ENCODE measurements at regions not wholly inside any gene's neighbourhood (a gene's known extent, or its start where the extent isn't known, plus 50 kb on each side); places are given as distances from the start of the nearest gene placed in this dataset.

DNA sequence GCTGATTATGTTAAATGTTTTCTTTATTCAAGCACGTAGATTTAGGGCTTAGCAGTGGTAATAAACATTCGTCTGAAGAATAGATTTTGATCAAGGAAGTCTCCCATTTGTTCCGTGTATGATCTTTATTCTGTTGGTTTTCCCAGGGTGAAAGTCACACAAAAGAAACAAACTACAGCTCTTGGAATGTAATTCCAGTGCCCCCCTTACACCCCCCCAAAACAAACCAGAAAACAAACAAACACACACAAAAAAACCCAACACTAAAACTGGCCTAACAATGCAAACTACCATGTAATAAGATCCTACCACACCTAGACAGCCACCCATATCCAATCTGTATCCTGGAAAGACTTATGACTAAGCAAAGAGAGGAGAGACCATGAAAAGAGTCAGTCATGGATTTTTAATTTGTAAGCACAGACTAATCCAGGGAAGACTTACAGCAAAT lies 196.2 kb upstream of the ELL2 start:
- no peak for DNase-seq

DNA sequence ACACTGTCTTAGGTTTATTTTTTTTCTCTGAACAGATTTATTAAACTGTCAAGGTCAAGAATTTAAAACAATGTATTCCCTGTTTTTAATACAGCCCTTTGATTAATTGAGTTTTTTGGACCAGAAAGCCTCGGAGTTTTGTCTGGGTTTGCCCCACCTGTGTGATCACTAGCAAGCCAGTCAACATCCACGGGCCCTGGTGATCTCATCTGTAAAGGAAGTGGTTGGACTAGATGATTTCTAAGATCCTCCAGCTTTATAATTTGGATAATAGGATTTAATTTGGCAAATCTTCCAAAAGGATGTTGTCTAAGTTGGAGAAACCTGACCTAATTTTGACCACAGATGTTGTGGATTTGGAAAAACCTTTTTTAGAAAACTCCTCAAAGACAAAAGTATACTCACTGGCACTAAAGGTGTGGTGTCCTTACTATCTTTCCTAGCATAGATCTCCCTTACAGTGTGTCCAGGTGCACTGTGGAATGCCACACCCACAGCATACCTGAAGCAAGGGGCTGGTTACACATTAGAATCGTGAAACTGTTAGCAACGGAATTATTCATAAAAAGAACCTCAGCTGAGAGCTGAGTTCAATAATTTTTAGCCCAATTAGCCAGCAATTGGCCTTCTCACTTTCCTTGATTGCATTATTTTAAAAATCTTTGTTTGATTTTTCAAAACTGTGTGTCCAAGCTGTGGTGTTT lies 195.6 kb upstream of the ELL2 start:
- no peak for DNase-seq

DNA sequence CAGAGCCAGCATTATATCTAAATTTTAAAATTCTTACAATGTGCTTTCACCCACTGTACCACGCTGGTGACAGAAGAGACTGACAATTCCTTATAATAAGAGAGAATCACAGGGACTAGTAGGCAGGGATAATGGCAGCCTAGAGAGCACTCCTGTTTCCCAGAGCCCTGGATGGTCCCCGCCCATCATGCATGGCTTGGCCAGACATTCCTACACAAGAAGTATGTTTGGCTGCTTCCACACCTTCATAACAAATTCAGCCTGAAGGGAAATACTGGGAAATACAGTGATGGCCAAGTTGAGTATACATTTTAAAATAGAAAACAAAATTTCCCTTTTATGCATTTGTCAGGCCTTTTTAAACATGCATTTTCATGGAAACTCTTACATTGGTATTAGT lies 193.5 kb upstream of the ELL2 start:
- DNase-seq, result no peak

DNA sequence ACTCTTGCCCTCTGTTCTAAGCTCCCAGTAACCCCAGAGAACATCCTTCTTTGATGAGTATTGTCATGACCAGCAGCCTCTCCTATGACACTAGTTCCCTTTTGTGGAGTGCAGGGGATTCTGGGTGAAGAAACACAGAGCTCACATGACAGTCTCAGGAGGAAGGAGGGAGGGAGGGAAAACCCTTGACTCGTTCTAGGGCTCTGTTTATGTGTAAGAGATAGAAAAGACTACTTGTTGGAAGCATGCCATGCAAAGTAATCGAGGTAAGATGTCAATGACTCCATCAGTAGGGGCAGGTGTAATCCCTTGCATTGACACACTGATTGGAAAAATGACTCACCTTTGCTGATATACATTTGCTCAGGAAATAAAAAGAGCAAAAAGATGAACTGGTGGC lies 190.2 kb upstream of the ELL2 start:
- DNase-seq, result no peak

GRCh38 chr5:96150007-96150406 lies 188.4 kb upstream of the ELL2 start:
- no peak for DNase-seq

DNA sequence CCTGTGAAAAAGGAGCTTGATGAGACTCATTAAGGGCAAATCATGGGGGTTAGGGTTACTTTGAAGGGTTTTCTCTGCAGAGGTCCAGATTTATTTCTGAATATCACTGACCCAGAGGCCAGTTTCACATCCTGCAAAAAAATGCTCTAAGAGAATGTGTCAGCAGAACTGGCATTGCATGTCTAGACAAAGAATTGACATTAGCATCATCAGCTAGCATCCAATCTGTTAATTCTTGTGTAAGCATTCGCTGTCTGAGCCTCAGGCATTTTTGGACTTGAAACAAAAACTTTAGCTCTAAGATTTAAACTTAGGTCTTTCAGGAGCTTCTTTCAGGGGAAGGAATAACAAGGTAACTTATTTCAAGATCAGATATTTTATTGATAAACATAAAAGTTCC lies 187.9 kb upstream of the ELL2 start:
- DNase-seq, result no peak

DNA sequence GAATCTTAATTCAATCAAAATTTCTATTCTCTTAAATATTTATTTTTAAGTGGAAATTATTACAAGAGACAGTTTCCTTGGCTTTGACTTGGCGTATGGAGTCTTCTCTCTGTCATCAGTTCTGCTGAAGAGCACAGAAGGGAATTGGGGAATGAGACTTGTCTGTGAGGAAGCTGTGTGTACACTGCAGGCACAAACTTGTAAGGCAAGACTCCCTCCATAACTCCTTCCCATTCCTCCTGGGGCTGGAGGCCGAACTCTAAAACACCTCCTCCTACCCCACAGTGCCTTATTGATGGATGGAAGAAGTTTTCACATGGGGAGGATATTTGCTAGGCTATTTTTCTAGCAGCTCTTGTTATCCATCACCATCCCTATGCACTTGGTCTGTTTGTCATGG lies 187.4 kb upstream of the ELL2 start:
- DNase-seq, result no peak

DNA sequence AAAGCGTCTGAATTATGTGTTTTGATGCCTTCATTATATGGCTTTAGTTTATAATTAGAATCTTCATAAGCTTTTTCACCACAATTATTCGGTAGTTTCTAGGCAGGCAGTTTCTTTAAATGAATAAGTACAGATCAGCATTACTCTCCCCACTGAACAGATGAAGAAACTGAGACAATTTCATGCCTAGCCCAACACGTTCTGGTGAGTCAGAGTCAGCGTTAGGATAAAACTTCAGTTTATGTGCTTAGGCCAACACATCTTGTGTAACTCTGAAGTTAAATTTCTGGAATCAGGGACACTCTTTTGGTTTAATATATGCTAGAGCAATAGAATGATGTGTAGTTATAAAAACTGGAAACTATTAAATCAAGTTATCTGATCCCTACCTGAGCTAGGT lies 186.7 kb upstream of the ELL2 start:
- DNase-seq, result no peak

- no peak for DNase-seq
Observed at GRCh38 chr5:96147866-96148265, 186.2 kb upstream of the ELL2 start.

DNA sequence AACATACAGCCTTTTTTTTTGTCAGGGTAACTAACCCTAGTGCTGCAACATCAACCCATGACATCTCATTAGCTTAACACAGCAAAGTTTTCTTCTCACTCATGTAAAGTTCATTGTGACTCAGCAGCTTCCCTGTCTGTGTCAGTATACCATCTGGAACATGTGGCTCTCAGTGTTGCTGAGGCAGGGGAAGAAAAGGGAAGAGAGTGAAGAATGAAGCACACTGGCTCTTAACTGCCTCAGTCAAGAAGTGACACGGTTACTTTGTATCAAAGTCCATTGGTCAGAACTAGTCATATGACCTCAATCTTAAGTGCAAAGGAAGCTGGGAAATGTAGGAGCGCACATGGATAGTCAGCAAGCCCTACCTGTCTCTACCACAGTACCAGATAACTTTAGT lies 185.0 kb upstream of the ELL2 start:
- no peak for DNase-seq

DNA sequence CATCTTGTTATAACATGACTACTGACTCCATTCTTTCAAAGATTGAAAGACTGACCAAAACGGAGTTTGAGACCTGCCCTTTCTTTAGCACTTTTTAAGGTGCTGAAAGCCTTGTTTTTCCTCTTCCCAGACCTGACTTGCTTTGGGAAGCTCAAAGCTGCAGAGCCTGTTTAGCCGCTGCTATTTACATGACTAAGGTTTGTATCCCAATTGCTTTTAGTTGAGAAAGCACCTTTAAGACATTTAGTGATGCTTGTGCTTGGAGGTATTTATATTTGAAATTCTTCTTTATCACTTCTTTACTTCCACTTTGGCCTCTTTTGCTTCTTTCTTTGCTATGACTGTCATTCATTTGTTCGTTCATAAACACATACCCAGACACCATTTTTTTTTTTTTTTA lies 182.6 kb upstream of the ELL2 start:
- DNase-seq, result no peak

DNA sequence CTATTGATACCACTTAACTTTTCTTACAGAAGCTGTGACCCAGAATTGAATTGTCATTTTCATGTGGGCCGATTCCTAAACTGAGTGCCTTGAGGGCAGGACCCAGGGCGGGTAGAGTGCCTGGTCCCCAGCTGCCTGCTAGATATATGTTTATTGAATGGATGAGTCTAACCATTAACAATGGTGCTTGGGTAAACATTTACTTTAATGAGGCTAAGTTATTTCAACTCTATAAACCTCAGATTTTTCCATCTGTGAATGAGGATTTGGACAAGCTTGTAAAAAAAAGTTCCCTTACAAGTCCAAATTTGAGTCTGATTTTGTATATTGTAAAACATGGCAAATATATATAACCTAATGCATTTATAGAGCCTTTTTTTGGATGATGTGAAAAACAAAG lies 181.8 kb upstream of the ELL2 start:
- no peak for DNase-seq

DNA sequence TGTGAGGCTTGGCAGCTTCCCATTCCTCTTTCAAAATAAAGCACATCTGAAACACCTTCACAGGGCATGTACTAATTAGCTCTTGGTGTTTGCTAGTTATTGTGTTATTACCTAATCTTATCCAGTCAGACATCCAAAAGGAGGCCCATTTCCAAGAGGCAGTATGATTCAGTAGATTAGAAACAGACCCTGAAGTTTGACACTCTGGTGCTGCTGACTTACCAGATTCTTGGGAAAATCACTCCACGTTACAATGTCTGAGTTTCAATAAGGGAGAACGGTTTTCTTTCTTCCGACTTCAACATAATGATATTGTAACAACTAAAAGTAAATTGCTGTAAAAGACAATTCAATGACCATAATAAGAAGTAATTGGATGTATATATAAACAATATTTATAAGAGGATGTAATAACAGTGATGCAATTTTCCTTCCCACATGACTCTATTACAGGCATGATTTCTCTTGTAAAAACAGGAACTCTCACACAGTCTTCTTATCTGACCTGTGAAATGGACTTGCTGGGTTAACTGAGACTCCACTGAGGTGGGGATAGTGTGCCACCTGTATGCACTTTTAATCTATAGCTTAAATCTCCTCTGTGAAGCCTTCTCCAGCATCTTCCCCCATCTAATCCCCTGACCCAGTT lies 181.3 kb upstream of the ELL2 start:
- DNase-seq, result no peak

GRCh38 chr5:96142184-96142781 lies 180.6 kb upstream of the ELL2 start:
- DNase-seq, result no peak

GRCh38 chr5:96141749-96142148 lies 180.1 kb upstream of the ELL2 start:
- no peak for DNase-seq

DNA sequence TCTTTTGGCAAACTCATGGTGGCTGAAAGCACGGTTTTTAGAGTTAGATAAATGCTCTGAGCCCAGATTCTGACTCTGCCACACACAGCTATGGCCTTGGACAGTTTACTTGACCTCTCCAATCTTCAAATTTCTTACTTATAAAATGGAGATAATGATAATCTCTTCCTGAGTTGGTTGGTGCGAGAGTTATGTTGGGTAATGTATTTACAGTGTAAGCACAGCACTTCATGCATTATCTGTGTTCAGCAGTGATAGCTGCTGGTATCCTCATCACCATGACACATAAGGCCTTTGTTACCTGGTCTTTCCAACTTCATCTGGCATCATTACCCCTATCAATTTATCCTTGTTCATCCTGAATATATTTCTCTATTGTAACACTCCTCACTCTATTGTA lies 178.8 kb upstream of the ELL2 start:
- no peak for DNase-seq

DNA sequence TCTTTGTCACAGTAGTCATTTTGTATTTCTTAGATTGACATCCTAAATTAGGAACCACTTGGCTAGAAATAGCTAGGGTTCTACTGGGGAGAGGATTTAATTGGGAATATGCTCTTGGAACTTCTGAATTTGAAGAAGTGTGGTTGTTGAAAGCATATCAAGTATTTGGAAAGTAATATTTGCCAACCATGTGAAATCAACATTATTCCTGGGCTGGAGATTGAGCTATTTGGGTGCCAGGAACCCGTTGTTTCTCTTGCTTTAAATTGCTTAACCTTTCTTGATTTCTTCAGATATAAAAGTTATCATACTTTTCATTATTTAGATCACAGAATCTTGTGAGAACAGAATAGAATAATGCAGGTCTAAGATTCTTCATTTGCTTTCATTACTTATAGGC lies 178.4 kb upstream of the ELL2 start:
- no peak for DNase-seq

DNA sequence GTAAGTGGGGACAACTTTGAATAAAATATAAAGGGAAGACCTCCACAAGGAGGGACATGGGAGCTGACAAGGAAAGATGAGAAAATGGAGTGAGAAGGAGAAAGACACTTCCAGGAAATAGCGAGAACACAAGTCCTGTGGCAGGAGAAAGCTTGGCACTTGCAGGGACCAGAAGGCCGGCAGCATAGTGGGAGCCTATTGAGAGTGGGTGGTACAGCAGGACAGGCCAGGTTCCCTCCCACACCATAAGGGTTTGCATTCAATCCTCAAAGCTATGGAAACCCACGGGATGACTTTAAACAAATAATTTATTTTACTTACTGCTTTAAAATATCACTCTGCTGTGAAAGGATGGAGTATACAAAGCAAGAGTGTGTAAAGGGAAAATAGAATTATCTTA lies 173.2 kb upstream of the ELL2 start:
- no peak for DNase-seq

DNA sequence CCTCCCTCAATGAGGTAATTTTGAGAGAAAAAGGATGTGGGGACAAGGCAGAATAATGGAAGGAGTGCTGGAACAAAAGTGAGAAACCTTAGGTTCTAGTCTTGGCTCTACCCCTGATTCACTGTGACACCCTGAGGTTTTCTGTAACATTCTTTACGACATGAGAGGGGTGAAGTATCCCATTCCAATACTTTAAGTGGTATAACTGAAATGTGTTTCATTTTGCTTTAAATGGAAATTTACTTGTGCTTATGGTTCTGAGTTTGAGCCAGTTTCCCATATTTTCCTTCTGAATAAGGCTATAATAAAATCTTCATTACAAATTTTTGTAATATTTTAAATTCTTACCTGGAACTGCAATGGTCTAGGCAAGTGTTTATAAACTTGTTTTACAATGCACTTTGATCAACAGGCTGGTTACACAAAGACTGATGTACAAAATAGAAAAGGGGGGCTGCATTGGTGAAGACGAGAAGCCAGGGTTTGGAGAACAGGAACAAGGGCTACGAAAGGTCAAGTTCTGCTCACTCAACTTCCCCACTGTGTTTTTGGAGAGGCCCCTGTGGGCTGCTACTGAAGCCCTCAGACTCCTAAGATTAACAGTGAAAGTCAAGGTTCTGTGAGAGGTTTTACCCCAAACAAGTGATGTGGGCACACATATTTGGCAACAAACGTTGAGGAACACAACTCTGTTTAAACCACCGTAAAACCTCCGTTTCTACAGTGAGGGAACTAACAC lies 171.9 kb upstream of the ELL2 start:
- DNase-seq, result no peak

- DNase-seq, result no peak
Observed at GRCh38 chr5:96129276-96129675, 167.6 kb upstream of the ELL2 start.

DNA sequence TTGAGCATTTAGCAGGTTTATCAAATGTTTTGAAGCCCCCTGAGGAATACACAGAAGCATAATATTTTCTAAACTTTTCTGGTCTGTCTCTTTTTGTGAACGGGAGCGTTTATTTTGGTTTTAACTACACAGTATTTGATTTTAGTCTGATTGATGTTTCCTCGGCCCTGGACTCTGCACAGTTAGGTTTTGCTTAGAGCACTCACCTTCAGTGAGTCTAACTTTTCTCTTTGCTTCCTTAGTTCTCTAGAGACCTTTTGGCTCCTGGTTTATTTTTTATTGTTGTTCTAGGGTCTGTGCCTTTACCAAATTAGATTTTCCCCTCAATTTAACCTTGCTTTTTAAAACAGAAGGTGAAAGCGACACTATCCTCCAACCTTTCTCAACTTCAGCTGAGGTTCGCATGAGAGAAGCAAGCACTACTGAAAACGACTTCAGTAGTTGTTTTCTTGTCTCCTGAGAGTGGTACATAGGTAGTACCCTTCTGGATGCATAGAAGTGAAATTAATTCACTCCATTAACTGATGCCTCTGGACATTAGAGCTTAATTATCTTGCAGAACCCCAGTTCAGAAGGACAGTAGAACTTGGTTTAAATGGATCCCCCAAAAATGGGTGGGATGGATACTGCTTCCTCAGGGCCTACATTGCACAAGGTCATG lies 166.7 kb upstream of the ELL2 start:
- DNase-seq, result no peak

- no peak for DNase-seq
Observed at GRCh38 chr5:96127538-96127937, 165.9 kb upstream of the ELL2 start.

- no peak for DNase-seq
Observed at GRCh38 chr5:96125231-96125891, 163.7 kb upstream of the ELL2 start.

Data from NCI-H345 (cell line).